K562 (cell line): ENCODE measurements at regions not wholly inside any gene's neighbourhood (a gene's known extent, or its start where the extent isn't known, plus 50 kb on each side); places are given as distances from the start of the nearest gene placed in this dataset.

ENCODE experiments used
- GATA2 ChIP-seq: sonication (generic); formaldehyde crosslinking; IDR thresholded peaks from 2 replicates; pipeline ENCODE4 v1.4.0; 2020; ENCODE audit warnings: mild to moderate bottlenecking, missing genetic modification reagents
- JUNB ChIP-seq: fragments of 450-650 bp; formaldehyde crosslinking; conservative IDR thresholded peaks from 2 replicates; pipeline ENCODE4 v1.4.0; 2020; ENCODE audit warnings: mild to moderate bottlenecking
- SFPQ ChIP-seq: fragments of 200-400 bp; formaldehyde crosslinking; IDR thresholded peaks from 2 replicates; pipeline ENCODE4 v1.6.1; 2017; ENCODE audit warnings: mild to moderate bottlenecking, low read depth, low read length, moderate library complexity
- SMARCE1 ChIP-seq: fragments of 450-650 bp; IDR thresholded peaks from 2 replicates; pipeline ENCODE4 v1.7.1; 2016; ENCODE audit warnings: mild to moderate bottlenecking

- TF ChIP-seq JUNB (CRISPR knock-in tag), result no peak
- TF ChIP-seq SFPQ, result no peak
- TF ChIP-seq GATA2 (CRISPR knock-in tag), result no peak
- no peak for TF ChIP-seq SMARCE1
Measured at GRCh38 chr14:51485733-51486132, 166.0 kb upstream of the FRMD6 start.
